Heart right ventricle (tissue), 16 donors: ENCODE measurements at regions not wholly inside any gene's neighbourhood (a gene's known extent, or its start where the extent isn't known, plus 50 kb on each side); places are given as distances from the start of the nearest gene placed in this dataset.

Experiments
- ATAC-seq, 8 donors: fragments of 200-7000 bp; cut with Tn5 transposase; one replicate each; pipeline ENCODE4 v1.9.1; 2020; ENCODE audit warnings: mild to moderate bottlenecking in 8 of 8, moderate library complexity in 8 of 8, moderate number of reproducible peaks in 1 of 8
- DNase-seq, 2 donors: peaks; one replicate each; pipeline ENCODE4 v3.0.0-alpha.2; 2020
- H3K27ac ChIP-seq, 10 donors: fragments of 200-600 bp; sonication (generic) in 2 of 10; one replicate each; pipeline versions ENCODE4 v1.5.0 to v1.8.0; 2020 to 2022; ENCODE audit warnings: mild to moderate bottlenecking in 3 of 10
- H3K27me3 ChIP-seq, 7 donors: fragments of 200-600 bp; one replicate each; pipeline ENCODE4 v1.8.0; 2021 to 2022; ENCODE audit warnings: mild to moderate bottlenecking in 2 of 7
- H3K36me3 ChIP-seq, 9 donors: fragments of 200-600 bp; sonication (generic) in 1 of 9; one replicate each; pipeline versions ENCODE4 v1.5.0 to v1.8.0; 2020 to 2022; ENCODE audit warnings: mild to moderate bottlenecking in 2 of 9
- H3K4me1 ChIP-seq, 9 donors: fragments of 200-600 bp; sonication (generic) in 1 of 9; one replicate each; pipeline versions ENCODE4 v1.5.0 to v1.8.0; 2020 to 2022; ENCODE audit warnings: mild to moderate bottlenecking in 4 of 9
- H3K4me3 ChIP-seq, 10 donors: fragments of 200-600 bp; sonication (generic) in 2 of 10; one replicate each; pipeline versions ENCODE4 v1.5.0 to v1.8.0; 2020 to 2022; ENCODE audit warnings: mild to moderate bottlenecking in 7 of 10, moderate library complexity in 2 of 10
- H3K9me3 ChIP-seq, 11 donors: fragments of 200-600 bp in 10 of 11; sonication (generic) in 2 of 11; one replicate each; pipeline versions ENCODE4 v1.5.0 to v1.8.0; 2013 to 2022; ENCODE audit warnings: mild to moderate bottlenecking in 2 of 11, control low read depth in 1 of 11, moderate library complexity in 1 of 11
- WGBS, 2 donors: extraction: QIAGEN DNeasy Blood & Tissue Kit; methylation state at CpG; one replicate each; pipeline ENCODE4 v1.1.7; 2013; ENCODE audit warnings: inconsistent platforms in 1 of 2; 5-methylcytosine and 5-hydroxymethylcytosine counted together
- intact Hi-C, 10 donors: fragments of 100-400 bp; cut with DNase I; formaldehyde crosslinking; loops; one replicate each; pipeline versions ENCODE4 v1.11.1 to v1.14.2; 2022
- TF ChIP-seq, protein P1 (sequence below), 9 donors: fragments of 200-600 bp; sonication (generic) in 2 of 9; IDR thresholded peaks; one replicate each; pipeline versions ENCODE4 v1.5.0 to v1.8.0; 2021 to 2022; ENCODE audit warnings: antibody characterized with exemption in 9 of 9, mild to moderate bottlenecking in 5 of 9, moderate library complexity in 1 of 9
- donor health status: Arrhythmogenic right ventricular cardiomyopathy.
- donor health status: ischemic (EF 13 %, LVEDD 7.1; RV severe dilation, severe dysfunction).
- donor health status: healthy with polysubstance abuse.
- donor health status: DM: no; HTN: yes; CAD: no.
- donor health status: DM: no; HTN: no; CAD: no.
- donor health status: ischemic (EF 25% LVEDD 6.9; RV normal size, moderate dysfunction).
- donor health status: ischemic (EF 25% LVEDD 5.7; RV mildly dilated, moderate dysfunction).
- donor health status: healthy.
- donor health status: DM: yes; HTN: yes; CAD: no.
- donor health status: Ischemic cardiomyopathy.
- donor health status: ischemic (EF 35%, LVEDD 5.7; RV mildly dilated, moderate dysfunction).
- donor health status: nonischemic (EF 11% LVEDD 7.7; RV severe dilation, severe dysfunction).
- donor health status: DM: yes; HTN: yes; CAD: no.
- donor health status: PGD.
- donor health status: ischemic (EF 29% LVEDD 5.4; RV normal size, mild dysfunction).
- donor health status: nonischemic (EF 23%, LVEDD 6.1; RV moderate dilation, normal function).

DNA sequence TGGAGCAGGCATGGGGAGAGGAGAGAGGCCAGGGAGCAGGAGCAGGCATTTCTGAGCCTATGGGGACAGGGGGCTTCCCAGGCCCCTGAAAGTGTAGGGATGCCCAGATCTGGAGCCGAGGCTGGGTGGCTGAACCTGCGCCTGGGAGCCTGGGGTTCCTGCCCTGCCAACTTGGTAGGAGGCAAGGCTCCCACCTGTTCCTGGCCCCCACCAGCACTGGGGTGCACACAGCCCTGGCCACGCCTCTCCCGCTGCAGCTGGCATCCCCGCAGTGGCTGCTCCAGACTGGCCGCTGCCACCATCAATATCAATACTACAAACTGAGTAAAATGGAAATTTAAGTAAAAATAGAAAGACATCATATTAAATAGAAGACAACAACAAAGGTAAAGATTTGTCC lies 684.9 kb upstream of the MAP3K7 start:
- DNase-seq (no peak), ATAC-seq (no peak)
- Histone ChIP-seq H3K4me1 (no peaks in the 10 kb centered on the region), H3K9me3 (peaks cover 0 to 6% (median 0%) of the 10 kb centered on the region in 11 donors), H3K36me3 (no peaks in the 10 kb centered on the region), H3K4me3 (no peak overlapping the region), H3K27me3 (no peaks in the 10 kb centered on the region), H3K27ac (no peak overlapping the region)
- intact Hi-C loops = no loop called here
- WGBS, 2 donors = 96 to 98% methylated on average over 6 of the region's 6 CpGs
- TF ChIP-seq, protein P1, sequence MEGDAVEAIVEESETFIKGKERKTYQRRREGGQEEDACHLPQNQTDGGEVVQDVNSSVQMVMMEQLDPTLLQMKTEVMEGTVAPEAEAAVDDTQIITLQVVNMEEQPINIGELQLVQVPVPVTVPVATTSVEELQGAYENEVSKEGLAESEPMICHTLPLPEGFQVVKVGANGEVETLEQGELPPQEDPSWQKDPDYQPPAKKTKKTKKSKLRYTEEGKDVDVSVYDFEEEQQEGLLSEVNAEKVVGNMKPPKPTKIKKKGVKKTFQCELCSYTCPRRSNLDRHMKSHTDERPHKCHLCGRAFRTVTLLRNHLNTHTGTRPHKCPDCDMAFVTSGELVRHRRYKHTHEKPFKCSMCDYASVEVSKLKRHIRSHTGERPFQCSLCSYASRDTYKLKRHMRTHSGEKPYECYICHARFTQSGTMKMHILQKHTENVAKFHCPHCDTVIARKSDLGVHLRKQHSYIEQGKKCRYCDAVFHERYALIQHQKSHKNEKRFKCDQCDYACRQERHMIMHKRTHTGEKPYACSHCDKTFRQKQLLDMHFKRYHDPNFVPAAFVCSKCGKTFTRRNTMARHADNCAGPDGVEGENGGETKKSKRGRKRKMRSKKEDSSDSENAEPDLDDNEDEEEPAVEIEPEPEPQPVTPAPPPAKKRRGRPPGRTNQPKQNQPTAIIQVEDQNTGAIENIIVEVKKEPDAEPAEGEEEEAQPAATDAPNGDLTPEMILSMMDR (IDR thresholded peaks at IDR 0.05) = no peak

DNA sequence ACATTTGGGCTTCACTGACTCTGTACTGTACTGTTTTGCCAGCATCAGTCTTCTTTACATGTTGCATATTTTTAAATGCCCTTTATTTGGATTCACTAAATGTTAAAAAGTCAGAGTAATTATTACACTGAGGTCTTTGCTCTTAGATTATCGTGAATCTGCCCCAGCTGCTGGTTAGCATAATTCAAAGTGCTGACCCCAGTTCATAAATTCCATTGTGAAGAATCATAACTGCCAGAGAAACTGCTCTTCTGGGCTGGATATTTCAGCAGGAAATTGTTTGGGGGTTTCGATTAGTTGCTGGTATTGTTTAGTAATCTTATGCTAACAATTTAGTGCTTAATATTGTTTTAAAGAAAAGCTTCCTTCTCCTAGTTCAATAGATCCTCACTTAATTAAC lies 682.1 kb upstream of the MAP3K7 start:
- Histone ChIP-seq H3K4me1 (no peaks in the 10 kb centered on the region), H3K27me3 (no peaks in the 10 kb centered on the region), H3K4me3 (no peak overlapping the region), H3K9me3 (peaks cover 0 to 6% (median 0%) of the 10 kb centered on the region in 11 donors), H3K36me3 (no peaks in the 10 kb centered on the region), H3K27ac (no peak overlapping the region)
- 50 to 58% methylated on average over 2 of the region's 2 CpGs for WGBS, 2 donors
- TF ChIP-seq, protein P1 (IDR thresholded peaks at IDR 0.05) = no peak
- intact Hi-C loops = no loop called here
- DNase-seq = no peak
- ATAC-seq = no peak

DNA sequence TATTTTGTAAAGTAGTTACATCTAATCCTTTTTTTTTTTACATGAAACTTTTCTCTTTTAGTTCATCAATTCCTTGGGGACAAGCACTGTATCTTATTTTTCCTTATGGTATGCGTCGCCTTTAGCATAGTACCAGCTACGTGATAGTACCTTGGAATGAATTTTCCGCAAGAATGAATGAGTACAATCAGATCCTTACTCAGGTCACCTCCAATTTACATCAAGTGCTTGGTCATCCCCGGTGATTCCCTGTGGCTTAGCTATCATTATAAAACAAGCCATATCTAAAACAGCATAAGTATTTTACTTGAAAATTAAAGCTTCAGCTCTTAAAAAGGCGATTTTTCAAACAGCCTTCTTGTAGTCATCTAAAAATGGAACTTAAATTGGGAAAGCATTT lies 680.4 kb upstream of the MAP3K7 start:
- H3K36me3 ChIP-seq = no peaks in the 10 kb centered on the region
- H3K27me3 ChIP-seq = no peaks in the 10 kb centered on the region
- ATAC-seq (no peak), DNase-seq (no peak)
- H3K4me3 ChIP-seq = no peak overlapping the region
- TF ChIP-seq, protein P1 (IDR thresholded peaks at IDR 0.05) = no peak
- WGBS, 2 donors = 85 to 89% methylated on average over 6 of the region's 6 CpGs
- intact Hi-C loops = no loop called here
- H3K9me3 ChIP-seq = peaks cover 0 to 6% (median 0%) of the 10 kb centered on the region in 11 donors
- H3K4me1 ChIP-seq = no peaks in the 10 kb centered on the region
- H3K27ac ChIP-seq = no peak overlapping the region

DNA sequence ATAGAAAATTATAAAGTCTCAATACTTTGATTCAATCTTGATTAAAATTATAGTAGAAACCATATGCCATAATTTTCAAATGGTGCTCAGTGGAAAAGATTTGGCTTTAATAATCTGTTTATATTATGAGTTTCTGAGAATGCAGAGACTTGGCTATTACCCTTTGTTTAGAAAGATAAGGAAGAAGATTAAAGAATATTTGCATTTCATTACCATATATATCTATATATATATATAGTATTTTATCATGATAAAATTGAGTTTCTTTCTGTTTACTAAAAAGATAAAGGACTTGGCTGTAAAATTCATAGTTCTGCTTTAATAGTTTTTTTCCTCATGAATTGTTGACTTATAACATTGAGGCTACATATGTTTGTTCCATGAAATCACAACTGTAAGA lies 679.3 kb upstream of the MAP3K7 start:
- TF ChIP-seq, protein P1 (IDR thresholded peaks at IDR 0.05) = no peak
- Histone ChIP-seq H3K27ac (no peak overlapping the region), H3K9me3 (peaks cover 0 to 1% (median 0%) of the 10 kb centered on the region in 11 donors), H3K4me3 (no peak overlapping the region), H3K4me1 (no peaks in the 10 kb centered on the region), H3K27me3 (no peaks in the 10 kb centered on the region), H3K36me3 (no peaks in the 10 kb centered on the region)
- DNase-seq (no peak), ATAC-seq (no peak)
- intact Hi-C loops = no loop called here

DNA sequence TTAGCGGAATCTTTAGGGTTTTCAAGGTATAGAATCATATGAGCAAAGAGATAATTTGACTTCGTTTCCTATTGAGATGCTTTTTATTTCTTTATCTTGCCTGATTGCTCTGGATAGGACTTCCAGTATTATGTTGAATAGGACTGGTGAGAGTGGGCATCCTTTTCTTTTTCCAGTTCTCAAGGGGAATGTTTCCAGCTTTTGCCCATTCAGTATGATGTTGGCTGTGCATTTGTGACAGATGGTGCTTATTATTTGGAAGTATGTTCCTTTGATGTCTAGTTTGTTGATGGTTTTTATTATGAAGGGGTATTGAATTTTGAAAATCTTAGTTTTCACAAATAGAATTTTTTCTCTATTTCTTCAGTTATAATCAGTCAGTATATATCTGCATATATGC lies 656.6 kb upstream of the MAP3K7 start:
- H3K4me3 ChIP-seq = no peak overlapping the region
- no peaks in the 10 kb centered on the region for H3K27me3 ChIP-seq
- no peaks in the 10 kb centered on the region for H3K9me3 ChIP-seq
- no peaks in the 10 kb centered on the region for H3K4me1 ChIP-seq
- WGBS, 2 donors = 82 to 83% methylated on average over 2 of the region's 2 CpGs
- DNase-seq = no peak
- no peak for ATAC-seq
- no peak overlapping the region for H3K27ac ChIP-seq
- intact Hi-C loops = no loop called here
- TF ChIP-seq, protein P1 (IDR thresholded peaks at IDR 0.05) = no peak
- H3K36me3 ChIP-seq = no peaks in the 10 kb centered on the region
